HG02938 (cell line): ENCODE measurements at regions not wholly inside any gene's neighbourhood (a gene's known extent, or its start where the extent isn't known, plus 50 kb on each side); places are given as distances from the start of the nearest gene placed in this dataset.

Experiments used
- ATAC-seq: cut with Tn5 transposase; IDR thresholded peaks from one replicate; pipeline ENCODE4 v1.9.1; 2021; ENCODE audit warnings: mild to moderate bottlenecking, moderate library complexity; ENCODE audit not compliant: unreplicated experiment

GRCh38 chr10:20958764-20959163 lies 61.7 kb upstream of the NEBL start:
- ATAC-seq: no peak

DNA sequence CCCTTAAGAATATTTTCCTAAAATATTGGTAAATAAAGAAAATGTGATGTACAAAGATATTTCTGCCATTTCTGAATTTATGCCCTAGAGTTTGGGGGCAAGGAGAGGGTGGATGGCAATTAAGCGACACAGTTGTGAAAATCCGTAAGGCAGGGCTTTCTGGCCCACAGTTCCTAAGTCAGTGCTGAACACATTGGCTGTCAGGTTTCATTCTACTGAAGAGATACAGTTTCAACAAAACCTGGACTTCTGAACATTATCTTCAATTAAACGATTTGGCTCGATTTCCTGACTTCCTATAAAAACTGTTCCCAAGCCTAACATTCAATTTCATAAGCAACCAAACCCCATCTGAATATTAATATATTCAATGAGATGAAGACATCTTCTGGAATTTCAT lies 61.1 kb upstream of the NEBL start:
- ATAC-seq: no peak

GRCh38 chr10:20957744-20958143 lies 60.6 kb upstream of the NEBL start:
- ATAC-seq: no peak

- ATAC-seq: no peak
These were observed 59.7 kb upstream of the NEBL start for GRCh38 chr10:20956843-20957242.

DNA sequence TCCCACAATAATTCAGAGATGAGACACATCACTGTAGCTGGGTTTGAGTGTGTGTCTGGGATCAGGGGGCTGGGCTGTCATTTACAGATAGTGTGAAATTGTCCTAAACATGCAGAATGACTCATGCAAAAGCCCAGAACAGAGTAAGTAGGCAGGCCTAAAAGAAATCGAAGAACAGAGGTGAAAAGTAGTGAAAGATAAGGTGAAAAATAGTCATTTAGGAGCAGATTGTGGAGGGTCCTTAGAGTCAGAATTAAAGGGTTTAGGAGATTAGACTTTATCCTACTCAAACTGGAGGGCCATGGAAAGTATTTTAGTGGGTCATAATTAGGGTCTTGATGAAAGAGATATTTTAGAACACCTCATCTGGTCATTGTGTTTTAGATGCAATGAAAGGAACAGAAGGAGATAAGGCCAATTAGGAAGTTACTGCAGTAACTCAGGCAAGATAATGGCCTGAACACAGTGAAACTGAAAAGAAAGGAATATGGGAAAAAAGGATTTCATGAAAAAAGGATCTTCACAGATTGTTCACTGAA lies 58.3 kb upstream of the NEBL start:
- ATAC-seq: no peak

DNA sequence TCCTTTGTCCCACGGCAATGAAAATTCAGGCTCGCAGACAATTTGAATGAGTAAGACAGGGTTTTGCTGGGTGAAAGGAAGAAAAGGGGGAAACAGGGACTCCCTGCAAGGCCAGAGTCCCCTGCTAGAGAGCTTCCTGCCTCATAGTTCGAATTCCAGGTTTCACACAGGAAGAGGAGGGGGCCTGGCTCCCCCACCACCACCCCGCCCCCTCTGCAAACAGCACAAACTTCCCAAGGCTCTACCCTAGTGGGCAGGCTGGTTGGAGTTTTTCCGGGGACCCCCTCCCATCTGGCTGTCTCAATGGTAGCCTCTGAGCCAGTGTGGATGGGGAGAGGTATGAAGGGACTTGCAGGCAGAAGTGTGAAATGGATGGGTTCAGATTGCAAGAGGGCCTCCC lies 57.4 kb upstream of the NEBL start:
- no peak for ATAC-seq

DNA sequence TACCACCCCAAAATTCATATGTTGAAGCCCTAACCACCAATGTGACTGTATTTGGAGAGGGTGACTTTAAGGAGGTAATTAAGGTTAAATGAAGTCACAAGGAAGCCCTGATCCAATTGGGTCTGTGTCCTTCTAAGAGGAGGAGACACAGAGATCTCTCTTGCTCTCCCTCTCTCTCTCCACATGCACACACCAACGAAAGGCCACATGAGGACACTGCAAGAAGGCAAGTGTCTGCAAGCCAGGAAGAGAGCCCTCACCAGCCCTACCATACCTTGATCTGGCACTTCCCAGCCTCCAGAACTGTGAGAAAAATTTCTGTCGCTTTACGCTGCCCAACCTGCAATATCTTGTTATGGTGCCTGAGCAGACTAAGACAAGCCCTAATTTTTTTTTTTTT lies 56.0 kb upstream of the NEBL start:
- ATAC-seq: no peak

GRCh38 chr10:20949967-20950366 lies 52.9 kb upstream of the NEBL start:
- ATAC-seq: no peak

DNA sequence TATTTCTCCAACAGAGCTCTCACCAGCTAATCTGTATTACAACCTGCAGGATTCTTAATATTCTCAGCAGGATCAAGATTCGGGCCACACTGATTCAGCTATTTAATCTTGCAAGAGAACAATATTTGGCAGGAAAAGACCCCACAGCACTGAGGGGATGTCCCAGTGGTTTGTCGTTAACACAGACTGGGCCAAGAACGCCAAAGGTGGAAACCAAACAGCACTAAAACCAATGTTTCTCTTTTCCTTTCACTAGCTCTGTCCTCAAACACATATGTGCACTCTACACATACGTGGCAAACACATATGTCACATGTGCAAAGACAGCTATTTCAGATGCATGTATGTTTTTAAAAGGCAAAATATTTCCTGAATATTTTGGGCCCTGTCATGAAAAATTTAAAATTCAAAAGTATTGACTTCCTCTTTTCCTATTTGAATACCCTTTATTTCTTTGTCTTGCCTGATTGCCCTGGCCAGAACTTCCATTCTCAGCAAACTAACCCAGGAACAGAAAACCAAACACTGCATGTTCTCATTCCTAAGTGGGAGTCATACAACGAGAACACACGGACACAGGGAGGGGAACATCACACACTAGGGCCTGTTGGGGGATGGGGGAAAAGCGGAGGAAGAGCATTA lies 51.7 kb upstream of the NEBL start:
- peak; percentile 75 for ATAC-seq
